GM21515 (cell line): ENCODE measurements at regions not wholly inside any gene's neighbourhood (a gene's known extent, or its start where the extent isn't known, plus 50 kb on each side); places are given as distances from the start of the nearest gene placed in this dataset.

Experiments
- ATAC-seq: cut with Tn5 transposase; IDR thresholded peaks from one replicate; pipeline ENCODE4 v1.9.1; 2021; ENCODE audit not compliant: unreplicated experiment

- ATAC-seq, result no peak
Observed at GRCh38 chr20:61050336-61050890, 201.6 kb upstream of the CDH4 start.

GRCh38 chr20:61052195-61052750, 199.8 kb upstream of the CDH4 start:
- ATAC-seq, result no peak

- no peak for ATAC-seq
Observed at GRCh38 chr20:61052776-61053442, 199.2 kb upstream of the CDH4 start.

GRCh38 chr20:61053487-61053886, 198.6 kb upstream of the CDH4 start:
- ATAC-seq, result no peak

- no peak for ATAC-seq
Observed at GRCh38 chr20:61053889-61054288, 198.2 kb upstream of the CDH4 start.

GRCh38 chr20:61054411-61054810, 197.7 kb upstream of the CDH4 start:
- no peak for ATAC-seq

- no peak for ATAC-seq
Observed at GRCh38 chr20:61055180-61056010, 196.7 kb upstream of the CDH4 start.

GRCh38 chr20:61056116-61056515, 195.9 kb upstream of the CDH4 start:
- no peak for ATAC-seq

GRCh38 chr20:61056627-61057442, 195.2 kb upstream of the CDH4 start:
- no peak for ATAC-seq

GRCh38 chr20:61057443-61058121, 194.5 kb upstream of the CDH4 start:
- no peak for ATAC-seq

- ATAC-seq, result no peak
Observed at GRCh38 chr20:61061981-61062380, 190.1 kb upstream of the CDH4 start.

- ATAC-seq, result no peak
Observed at GRCh38 chr20:61065853-61066252, 186.2 kb upstream of the CDH4 start.

- no peak for ATAC-seq
Observed at GRCh38 chr20:61066526-61066925, 185.5 kb upstream of the CDH4 start.

GRCh38 chr20:61067221-61067620, 184.8 kb upstream of the CDH4 start:
- ATAC-seq, result no peak

- no peak for ATAC-seq
Observed at GRCh38 chr20:61072398-61072797, 179.7 kb upstream of the CDH4 start.

GRCh38 chr20:61073376-61073775, 178.7 kb upstream of the CDH4 start:
- no peak for ATAC-seq

- ATAC-seq, result no peak
Observed at GRCh38 chr20:61082720-61083119, 169.3 kb upstream of the CDH4 start.

GRCh38 chr20:61083431-61083830, 168.6 kb upstream of the CDH4 start:
- no peak for ATAC-seq

GRCh38 chr20:61086031-61086430, 166.0 kb upstream of the CDH4 start:
- ATAC-seq, result no peak

- ATAC-seq, result no peak
Observed at GRCh38 chr20:61090541-61090940, 161.5 kb upstream of the CDH4 start.
